Erythroblast (primary cell): ENCODE measurements at regions not wholly inside any gene's neighbourhood (a gene's known extent, or its start where the extent isn't known, plus 50 kb on each side); places are given as distances from the start of the nearest gene placed in this dataset.

Experiments used
- DNase-seq, 2 experiments: peaks; one replicate each; lab custom pipeline; 2025; lab: John Stamatoyannopoulos, UW
- GATA1 ChIP-seq: IDR thresholded peaks from 2 replicates; pipeline ENCODE4 v1.6.1; 2011; ENCODE audit warnings: low read depth, mild to moderate bottlenecking, control low read depth, low read length, moderate library complexity
- POLR2A ChIP-seq: IDR thresholded peaks from 2 replicates; pipeline ENCODE4 v1.6.1; 2011; ENCODE audit warnings: mild to moderate bottlenecking, low read length

DNA sequence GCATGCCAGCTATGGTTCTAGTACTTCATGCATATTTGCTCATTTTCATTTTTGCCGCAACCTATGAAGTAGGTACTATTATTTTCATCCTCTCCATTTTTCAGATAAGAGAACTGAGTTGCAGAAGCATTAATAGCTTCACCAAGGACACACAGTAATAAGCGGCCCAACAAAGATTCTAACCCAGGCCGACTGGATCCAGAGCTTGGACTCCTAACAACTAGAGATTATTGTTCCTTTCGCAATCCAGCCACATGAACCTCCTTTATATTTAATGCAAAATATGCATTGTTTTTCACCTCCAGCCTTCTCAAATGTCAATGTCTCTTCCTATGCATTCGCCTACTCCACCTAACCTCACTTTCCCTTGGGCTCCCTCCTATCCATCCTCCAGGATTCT is 148.3 kb downstream of the CCDC34 start:
- TF ChIP-seq POLR2A (no peak), GATA1 (no peak)

DNA sequence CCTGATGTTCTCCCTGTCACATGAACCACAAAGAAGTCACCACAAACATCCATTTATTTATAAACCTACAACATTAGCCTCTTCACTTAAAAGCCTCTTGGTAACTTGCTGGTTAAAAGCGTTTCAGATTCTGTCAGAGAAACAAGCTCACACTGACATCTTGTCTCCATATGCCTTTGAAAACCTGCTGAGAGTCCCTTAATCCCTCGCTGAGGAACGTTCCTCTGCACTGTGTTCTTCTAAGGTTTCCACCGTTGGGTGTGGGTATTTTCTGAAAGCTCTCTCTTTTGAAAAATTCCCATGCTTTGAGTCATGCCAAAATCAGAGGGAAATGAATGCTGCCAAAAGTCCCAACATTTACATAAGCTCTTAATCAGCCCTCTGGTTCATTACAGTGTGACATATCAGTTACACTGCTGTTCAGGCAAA is 149.8 kb downstream of the CCDC34 start:
- TF ChIP-seq GATA1 (no peak), POLR2A (no peak)
- no peak for DNase-seq

More for the DNA sequence above, 148.3 kb downstream of the CCDC34 start:
- no peak for DNase-seq

DNA sequence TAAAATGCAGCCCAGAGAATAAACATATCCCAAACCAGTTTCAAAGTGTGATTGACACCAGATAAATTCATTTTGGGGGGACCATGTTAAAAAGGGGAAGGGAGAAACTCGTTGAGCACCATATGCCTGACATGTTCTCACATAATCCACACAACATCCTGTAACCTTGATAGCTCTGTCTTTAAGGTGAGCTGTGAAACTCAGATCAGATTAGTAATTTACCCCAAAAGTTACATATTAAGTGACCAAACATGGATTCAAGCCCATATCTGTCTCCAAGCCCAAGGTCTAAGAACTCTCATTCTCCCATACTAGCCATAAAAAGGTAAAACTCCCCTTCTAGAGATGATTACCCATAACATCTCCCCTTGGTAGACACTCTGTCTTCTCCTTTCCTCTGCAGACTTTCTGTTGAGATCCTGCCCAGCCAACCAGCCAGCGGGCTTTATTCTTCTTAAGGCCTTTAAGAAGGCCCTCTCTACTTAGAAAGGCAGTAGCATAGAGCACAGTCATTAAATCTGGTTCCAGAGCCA is 150.7 kb downstream of the CCDC34 start:
- DNase-seq = no peak
- no peak for TF ChIP-seq POLR2A
- no peak for TF ChIP-seq GATA1

DNA sequence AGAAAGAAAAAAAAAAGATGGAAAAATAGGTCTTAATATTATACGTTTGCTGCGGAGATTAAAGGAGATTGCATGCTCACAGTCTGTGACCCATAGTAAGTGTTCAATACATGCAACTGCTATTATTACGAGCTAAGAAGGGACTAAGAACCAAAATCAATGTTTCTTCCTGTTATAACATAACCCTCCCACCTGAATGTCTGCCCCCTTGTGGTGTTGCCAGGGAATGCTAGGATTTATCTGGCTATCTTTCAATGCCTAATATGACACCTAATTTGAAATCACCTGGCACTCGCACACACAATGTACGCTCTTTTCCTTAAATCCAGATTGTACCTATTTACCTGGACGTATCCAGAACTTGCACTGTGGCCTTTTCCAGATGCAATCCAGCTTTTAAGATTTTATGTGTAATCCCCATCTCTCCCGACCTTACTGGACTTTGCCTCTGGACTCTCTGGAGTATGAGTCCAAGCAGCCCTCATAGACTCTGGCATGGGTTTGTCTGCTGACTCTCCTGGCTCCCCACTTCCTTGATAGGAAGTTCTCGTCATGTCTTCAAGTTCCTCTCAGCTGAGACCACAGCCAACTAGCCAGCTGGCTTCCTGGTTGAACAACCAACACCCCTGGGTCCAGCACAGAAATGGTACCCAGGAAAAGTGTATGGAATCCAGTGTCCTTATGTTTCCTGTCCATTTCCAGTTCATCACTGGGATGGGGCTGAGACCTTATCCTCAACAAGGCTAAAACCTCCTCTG is 151.5 kb downstream of the CCDC34 start:
- DNase-seq = peak; percentile 23 to 62
- TF ChIP-seq POLR2A (no peak), GATA1 (no peak)

DNA sequence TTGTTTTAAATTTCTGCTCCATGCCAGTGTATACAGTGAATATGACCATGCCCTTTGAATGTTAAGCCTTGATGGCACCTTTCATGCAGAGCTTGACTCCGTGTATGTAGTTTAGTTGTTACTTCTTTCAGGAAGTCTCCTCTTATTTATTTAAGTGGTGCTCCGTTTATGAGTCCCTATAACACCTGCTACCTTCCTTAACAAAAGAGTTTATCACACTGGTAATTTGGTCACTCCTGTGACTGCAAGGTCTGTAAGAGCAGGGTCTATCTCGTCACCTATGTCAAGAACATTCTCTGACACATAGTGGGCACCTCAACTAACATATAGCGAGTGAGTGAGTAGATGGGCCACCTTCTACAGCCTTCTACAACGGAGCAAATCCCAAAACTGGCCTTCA is 152.5 kb downstream of the CCDC34 start:
- DNase-seq = no peak
- no peak for TF ChIP-seq POLR2A

DNA sequence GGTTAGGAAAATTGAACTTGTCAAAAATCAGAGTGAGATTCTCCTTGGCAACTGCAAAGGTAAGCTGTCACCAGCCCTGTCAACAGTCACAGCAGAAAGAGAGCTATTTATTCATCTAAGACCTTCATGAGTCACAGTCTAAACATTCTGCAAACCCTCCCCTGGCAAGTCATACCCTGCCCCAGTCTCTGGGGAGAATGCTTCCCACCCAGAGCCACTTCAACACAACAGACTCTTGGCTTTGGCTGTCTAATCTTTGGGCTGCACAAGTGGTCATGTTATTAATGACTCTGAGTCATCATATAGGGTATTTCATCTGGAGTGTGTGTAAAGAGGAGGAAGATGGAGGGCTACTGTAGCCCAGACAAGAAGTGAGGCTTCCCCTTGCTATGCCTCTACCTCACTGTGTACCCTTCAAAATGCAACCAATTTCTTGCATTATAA is 153.4 kb downstream of the CCDC34 start:
- TF ChIP-seq GATA1 = no peak
- TF ChIP-seq POLR2A = no peak
- DNase-seq = peak; percentile 8 to 11

DNA sequence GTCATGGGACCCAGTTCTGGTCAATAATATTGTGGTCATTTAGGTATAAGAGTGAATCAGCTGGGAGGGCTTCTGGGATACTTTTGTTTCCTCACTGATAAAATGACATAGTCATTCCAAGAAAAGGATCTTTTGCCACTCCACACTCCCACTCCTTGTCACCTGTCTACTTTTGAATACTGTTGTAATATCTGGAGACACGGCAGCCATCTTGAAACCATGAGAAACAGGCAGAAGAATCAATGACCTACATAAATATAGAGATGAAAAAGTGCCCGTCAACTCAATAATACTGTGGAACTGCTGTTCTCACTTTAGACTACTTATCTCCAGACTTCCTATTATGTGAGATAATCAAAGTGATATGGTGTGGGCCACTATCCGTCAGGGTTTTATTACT is 154.2 kb downstream of the CCDC34 start:
- TF ChIP-seq POLR2A (no peak), GATA1 (no peak)
- DNase-seq = no peak

DNA sequence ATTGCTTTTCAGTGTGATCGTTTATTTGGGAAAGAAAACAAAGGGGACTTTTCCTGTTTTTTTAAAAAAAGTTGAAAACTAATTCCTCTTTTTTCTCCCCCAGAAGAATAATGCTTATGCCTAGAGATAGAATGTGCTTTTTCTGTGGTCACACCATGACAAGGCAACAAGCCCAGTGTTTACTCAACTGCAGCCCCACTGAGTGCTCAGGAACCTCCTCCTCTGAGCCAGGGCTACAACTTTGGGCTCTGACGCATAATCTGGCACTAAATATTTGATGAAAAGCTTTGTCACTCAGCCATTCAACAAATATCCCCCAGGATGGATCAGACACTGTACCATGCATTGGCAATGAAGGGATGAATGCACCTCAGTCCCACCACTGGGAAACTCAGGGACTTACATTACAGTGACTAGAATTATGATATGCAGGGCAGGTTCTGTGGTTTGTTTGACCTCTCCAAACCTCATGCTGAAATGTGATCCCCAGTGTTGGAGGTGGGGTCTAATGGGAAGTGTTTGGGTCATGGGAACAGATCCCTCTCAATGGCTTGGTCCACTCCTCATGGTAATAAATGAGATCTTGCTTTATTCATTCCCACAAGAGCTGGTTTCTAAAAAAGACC is 155.9 kb downstream of the CCDC34 start:
- DNase-seq = no peak
- TF ChIP-seq GATA1 (no peak), POLR2A (no peak)

DNA sequence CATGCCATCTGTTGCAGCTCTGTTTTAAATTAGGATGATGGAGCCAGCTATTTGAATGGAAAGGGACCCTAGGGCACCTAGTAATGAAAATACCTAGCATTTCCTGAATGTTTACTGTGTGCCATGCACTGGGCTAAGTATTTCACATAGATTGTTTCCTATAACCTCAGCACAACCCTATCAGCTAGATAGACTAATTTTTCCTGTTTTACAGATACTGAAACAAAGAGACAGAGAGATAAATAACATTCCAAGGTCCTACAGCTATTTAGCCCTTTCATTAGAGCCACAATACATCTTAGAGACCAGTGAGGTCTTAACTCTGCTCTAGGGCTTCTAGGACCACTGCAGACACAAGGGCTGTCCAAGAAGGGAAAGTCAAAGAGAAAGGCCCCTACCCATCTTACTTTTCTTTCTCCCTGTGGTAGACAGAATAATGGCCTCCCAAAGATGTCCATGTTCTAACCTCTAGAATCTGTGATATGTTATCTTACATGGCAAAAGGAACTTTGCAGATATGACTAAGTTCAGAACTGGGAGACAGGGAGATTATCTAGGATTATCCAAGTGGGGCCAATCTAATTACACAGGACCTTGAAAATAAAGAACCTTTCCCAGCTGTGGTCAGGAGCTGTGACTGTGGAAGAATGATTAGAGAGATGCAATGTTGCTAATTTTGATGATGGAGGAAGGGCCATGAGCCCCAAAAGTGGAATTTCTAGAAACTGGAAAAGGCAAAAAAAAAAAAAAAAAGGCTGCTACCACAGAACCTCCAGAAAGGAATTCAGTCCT is 157.0 kb downstream of the CCDC34 start:
- DNase-seq = no peak
- no peak for TF ChIP-seq POLR2A
- no peak for TF ChIP-seq GATA1

DNA sequence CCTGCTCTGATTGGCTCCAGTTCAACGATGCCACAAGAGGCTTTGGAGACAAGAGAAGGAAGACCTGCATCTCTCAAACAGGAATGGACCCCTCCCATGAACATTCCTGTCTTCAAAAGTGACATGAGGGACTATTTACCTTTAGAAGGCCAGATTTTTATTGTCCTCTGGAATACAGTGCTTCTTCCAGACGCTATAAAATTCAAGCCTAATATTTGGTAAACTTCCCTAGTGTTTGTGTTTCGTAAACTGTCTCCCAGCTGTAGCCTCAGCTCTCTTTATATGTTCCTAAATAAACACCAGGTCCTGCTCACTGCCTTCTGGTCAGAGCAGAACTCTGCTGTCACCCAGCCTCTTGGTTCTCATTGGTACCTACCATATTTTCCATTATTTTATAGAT is 157.8 kb downstream of the CCDC34 start:
- no peak for DNase-seq
- TF ChIP-seq GATA1 = no peak
- no peak for TF ChIP-seq POLR2A

DNA sequence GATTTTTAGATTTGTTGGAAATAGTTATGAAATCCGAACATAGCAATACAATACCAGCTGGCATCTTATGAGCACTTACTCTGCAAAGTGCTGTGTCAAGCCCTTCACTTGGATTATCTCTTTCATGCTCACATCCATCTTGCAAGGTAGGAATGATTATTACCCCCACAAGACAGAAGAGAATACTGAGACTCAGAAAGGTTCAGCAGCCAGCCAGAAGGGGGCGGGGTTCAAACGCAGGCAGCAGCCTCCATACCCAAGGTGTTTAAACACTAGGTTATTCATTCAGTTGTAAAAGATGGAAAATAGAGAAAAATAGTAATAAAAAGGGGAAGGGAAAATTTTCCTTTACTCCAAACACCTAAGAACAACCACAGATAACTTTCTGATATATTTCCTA is 158.5 kb downstream of the CCDC34 start:
- no peak for TF ChIP-seq GATA1
- no peak for TF ChIP-seq POLR2A
- DNase-seq = peak; percentile 10 to 43

DNA sequence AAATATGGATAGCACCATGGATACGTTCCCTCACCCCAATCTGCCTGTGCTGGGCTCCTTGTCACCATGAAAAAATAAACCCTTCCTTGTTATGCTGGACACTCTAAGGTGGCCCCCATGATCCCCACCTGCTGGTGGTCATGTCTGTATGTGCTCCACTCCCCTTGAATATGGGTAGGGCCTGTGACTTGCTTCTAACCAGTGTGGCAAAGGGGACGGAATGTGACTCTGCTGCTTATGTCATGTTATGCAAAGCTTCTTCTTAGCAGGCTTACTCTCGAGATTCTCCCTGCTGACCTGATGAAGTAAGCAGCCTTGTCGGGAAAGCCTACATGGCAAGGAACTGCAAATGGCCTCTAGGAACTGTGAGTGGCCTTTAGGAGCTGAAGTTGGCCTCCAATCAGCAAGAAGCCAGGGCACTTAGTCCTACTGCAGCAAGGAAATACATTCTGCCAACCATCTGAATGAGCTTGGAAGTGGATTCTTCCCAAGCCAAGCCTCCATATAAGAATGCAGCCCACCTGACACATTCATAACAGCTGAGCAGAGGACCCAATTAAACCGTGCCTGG is 159.9 kb downstream of the CCDC34 start:
- DNase-seq = no peak
- TF ChIP-seq POLR2A = no peak
- TF ChIP-seq GATA1 = no peak
